ENCODE measurements at regions not wholly inside any gene's neighbourhood (a gene's known extent, or its start where the extent isn't known, plus 50 kb on each side); places are given as distances from the start of the nearest gene placed in this dataset.
"Not testable (repeated sequence)": the region's sequence is repeated elsewhere in the genome, so short reads cannot be mapped to it uniquely, and the experiment has no call there.

- in situ Hi-C loops (cut with MboI; ENCODE audit: low pct_unique_long_range_greater_than_20kb, low sequenced_read_pairs), result no loop called here
- DNase-seq, result no peak
Observed at GRCh38 chr7:82631998-82632397, 188.4 kb upstream of the CACNA2D1 start.

GRCh38 chr7:82629583-82629982, 186.0 kb upstream of the CACNA2D1 start:
- no peak for DNase-seq
- in situ Hi-C loops (cut with MboI; ENCODE audit: low pct_unique_long_range_greater_than_20kb, low sequenced_read_pairs), result no loop called here

- in situ Hi-C loops (cut with MboI; ENCODE audit: low pct_unique_long_range_greater_than_20kb, low sequenced_read_pairs), result no loop called here
- DNase-seq, result no peak
Observed at GRCh38 chr7:82625377-82625776, 181.8 kb upstream of the CACNA2D1 start.

- no peak for DNase-seq
- in situ Hi-C loops (cut with MboI; ENCODE audit: low pct_unique_long_range_greater_than_20kb, low sequenced_read_pairs), result loop anchor here (25.0 kb wide), 1 partner anchor 87 kb away; no protein-coding TSS in a partner anchor
Observed at GRCh38 chr7:82624965-82625364, 181.4 kb upstream of the CACNA2D1 start.

- in situ Hi-C loops (cut with MboI; ENCODE audit: low pct_unique_long_range_greater_than_20kb, low sequenced_read_pairs), result loop anchor here (25.0 kb wide), 1 partner anchor 88 kb away; no protein-coding TSS in a partner anchor
- no peak for DNase-seq
Observed at GRCh38 chr7:82624337-82624736, 180.8 kb upstream of the CACNA2D1 start.

GRCh38 chr7:82623812-82624211, 180.2 kb upstream of the CACNA2D1 start:
- no peak for DNase-seq
- in situ Hi-C loops (cut with MboI; ENCODE audit: low pct_unique_long_range_greater_than_20kb, low sequenced_read_pairs), result loop anchor here (25.0 kb wide), 1 partner anchor 88 kb away; no protein-coding TSS in a partner anchor

GRCh38 chr7:82617156-82617555, 173.6 kb upstream of the CACNA2D1 start:
- in situ Hi-C loops (cut with MboI; ENCODE audit: low pct_unique_long_range_greater_than_20kb, low sequenced_read_pairs), result loop anchor here (25.0 kb wide), 1 partner anchor 95 kb away; no protein-coding TSS in a partner anchor
- peak; percentile 82 for DNase-seq

GRCh38 chr7:82616059-82616728, 172.6 kb upstream of the CACNA2D1 start:
- peak; percentile 84 for DNase-seq
- in situ Hi-C loops (cut with MboI; ENCODE audit: low pct_unique_long_range_greater_than_20kb, low sequenced_read_pairs), result loop anchor here (25.0 kb wide), 1 partner anchor 96 kb away; no protein-coding TSS in a partner anchor

- peak; percentile 98 for DNase-seq
- in situ Hi-C loops (cut with MboI; ENCODE audit: low pct_unique_long_range_greater_than_20kb, low sequenced_read_pairs), result loop anchor here (25.0 kb wide), 1 partner anchor 97 kb away; no protein-coding TSS in a partner anchor
Observed at GRCh38 chr7:82615527-82615926, 171.9 kb upstream of the CACNA2D1 start.

GRCh38 chr7:82609746-82610145, 166.2 kb upstream of the CACNA2D1 start:
- in situ Hi-C loops (cut with MboI; ENCODE audit: low pct_unique_long_range_greater_than_20kb, low sequenced_read_pairs), result loop anchor here (25.0 kb wide), 1 partner anchor 103 kb away; no protein-coding TSS in a partner anchor
- DNase-seq, result no peak

- peak; percentile 68 for DNase-seq
- in situ Hi-C loops (cut with MboI; ENCODE audit: low pct_unique_long_range_greater_than_20kb, low sequenced_read_pairs), result loop anchor here (25.0 kb wide), 1 partner anchor 107 kb away; no protein-coding TSS in a partner anchor
Observed at GRCh38 chr7:82605247-82605864, 161.8 kb upstream of the CACNA2D1 start.

- no peak for DNase-seq
- in situ Hi-C loops (cut with MboI; ENCODE audit: low pct_unique_long_range_greater_than_20kb, low sequenced_read_pairs), result loop anchor here (25.0 kb wide), 1 partner anchor 110 kb away; no protein-coding TSS in a partner anchor
Observed at GRCh38 chr7:82602066-82602465, 158.5 kb upstream of the CACNA2D1 start.

GRCh38 chr7:82600531-82600930, 157.0 kb upstream of the CACNA2D1 start:
- DNase-seq, result peak; percentile 23
- in situ Hi-C loops (cut with MboI; ENCODE audit: low pct_unique_long_range_greater_than_20kb, low sequenced_read_pairs), result loop anchor here (25.0 kb wide), 1 partner anchor 112 kb away; no protein-coding TSS in a partner anchor

GRCh38 chr7:82599895-82600294, 156.3 kb upstream of the CACNA2D1 start:
- in situ Hi-C loops (cut with MboI; ENCODE audit: low pct_unique_long_range_greater_than_20kb, low sequenced_read_pairs), result loop anchor here (25.0 kb wide), 1 partner anchor 112 kb away; no protein-coding TSS in a partner anchor
- DNase-seq, result no peak

GRCh38 chr7:82598958-82599357, 155.4 kb upstream of the CACNA2D1 start:
- in situ Hi-C loops (cut with MboI; ENCODE audit: low pct_unique_long_range_greater_than_20kb, low sequenced_read_pairs), result no loop called here
- no peak for DNase-seq

GRCh38 chr7:82595795-82596194, 152.2 kb upstream of the CACNA2D1 start:
- peak; percentile 82 for DNase-seq
- in situ Hi-C loops (cut with MboI; ENCODE audit: low pct_unique_long_range_greater_than_20kb, low sequenced_read_pairs), result not testable (repeated sequence)

- DNase-seq, result peak; percentile 37
- in situ Hi-C loops (cut with MboI; ENCODE audit: low pct_unique_long_range_greater_than_20kb, low sequenced_read_pairs), result no loop called here
Observed at GRCh38 chr7:82595176-82595575, 151.6 kb upstream of the CACNA2D1 start.

- in situ Hi-C loops (cut with MboI; ENCODE audit: low pct_unique_long_range_greater_than_20kb, low sequenced_read_pairs), result no loop called here
- DNase-seq, result no peak
Observed at GRCh38 chr7:82594665-82595064, 151.1 kb upstream of the CACNA2D1 start.

GRCh38 chr7:82593780-82594179, 150.2 kb upstream of the CACNA2D1 start:
- in situ Hi-C loops (cut with MboI; ENCODE audit: low pct_unique_long_range_greater_than_20kb, low sequenced_read_pairs), result no loop called here
- DNase-seq, result no peak

- DNase-seq, result no peak
- in situ Hi-C loops (cut with MboI; ENCODE audit: low pct_unique_long_range_greater_than_20kb, low sequenced_read_pairs), result no loop called here
Observed at GRCh38 chr7:82592416-82592815, 148.8 kb upstream of the CACNA2D1 start.

Data from KBM-7 (cell line).